Retinal pigment epithelial cell (primary cell): ENCODE measurements at regions not wholly inside any gene's neighbourhood (a gene's known extent, or its start where the extent isn't known, plus 50 kb on each side); places are given as distances from the start of the nearest gene placed in this dataset.

Experiments used
- DNase-seq: peaks from one replicate; pipeline ENCODE4 v3.0.0-alpha.2; 2010; ENCODE audit warnings: low read depth
- H3K4me3 ChIP-seq: 2 replicates; pipeline ENCODE4 v1.5.1; 2011; ENCODE audit warnings: mild to moderate bottlenecking, low read length, control low read depth, moderate library complexity
- TF ChIP-seq, protein P1 (sequence below): conservative IDR thresholded peaks from 2 replicates; pipeline ENCODE4 v1.5.1; 2011; ENCODE audit warnings: low read depth, low read length, control low read depth, inconsistent platforms

DNA sequence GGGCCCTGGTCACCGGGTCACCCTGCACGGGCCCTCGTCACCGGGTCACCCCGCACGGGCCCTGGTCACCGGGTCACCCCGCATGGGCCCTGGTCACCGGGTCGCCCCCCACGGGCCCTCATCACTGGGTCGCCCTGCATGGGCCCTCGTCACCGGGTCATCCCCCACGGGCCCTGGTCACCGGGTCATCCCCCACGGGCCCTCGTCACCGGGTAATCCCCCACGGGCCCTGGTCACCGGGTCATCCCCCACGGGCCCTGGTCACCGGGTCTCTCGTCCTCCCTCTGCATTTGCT is 77.6 kb downstream of the RIPK4 start:
- TF ChIP-seq, protein P1, sequence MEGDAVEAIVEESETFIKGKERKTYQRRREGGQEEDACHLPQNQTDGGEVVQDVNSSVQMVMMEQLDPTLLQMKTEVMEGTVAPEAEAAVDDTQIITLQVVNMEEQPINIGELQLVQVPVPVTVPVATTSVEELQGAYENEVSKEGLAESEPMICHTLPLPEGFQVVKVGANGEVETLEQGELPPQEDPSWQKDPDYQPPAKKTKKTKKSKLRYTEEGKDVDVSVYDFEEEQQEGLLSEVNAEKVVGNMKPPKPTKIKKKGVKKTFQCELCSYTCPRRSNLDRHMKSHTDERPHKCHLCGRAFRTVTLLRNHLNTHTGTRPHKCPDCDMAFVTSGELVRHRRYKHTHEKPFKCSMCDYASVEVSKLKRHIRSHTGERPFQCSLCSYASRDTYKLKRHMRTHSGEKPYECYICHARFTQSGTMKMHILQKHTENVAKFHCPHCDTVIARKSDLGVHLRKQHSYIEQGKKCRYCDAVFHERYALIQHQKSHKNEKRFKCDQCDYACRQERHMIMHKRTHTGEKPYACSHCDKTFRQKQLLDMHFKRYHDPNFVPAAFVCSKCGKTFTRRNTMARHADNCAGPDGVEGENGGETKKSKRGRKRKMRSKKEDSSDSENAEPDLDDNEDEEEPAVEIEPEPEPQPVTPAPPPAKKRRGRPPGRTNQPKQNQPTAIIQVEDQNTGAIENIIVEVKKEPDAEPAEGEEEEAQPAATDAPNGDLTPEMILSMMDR: no peak
- H3K4me3 ChIP-seq: no peak overlapping the region
- no peak for DNase-seq

DNA sequence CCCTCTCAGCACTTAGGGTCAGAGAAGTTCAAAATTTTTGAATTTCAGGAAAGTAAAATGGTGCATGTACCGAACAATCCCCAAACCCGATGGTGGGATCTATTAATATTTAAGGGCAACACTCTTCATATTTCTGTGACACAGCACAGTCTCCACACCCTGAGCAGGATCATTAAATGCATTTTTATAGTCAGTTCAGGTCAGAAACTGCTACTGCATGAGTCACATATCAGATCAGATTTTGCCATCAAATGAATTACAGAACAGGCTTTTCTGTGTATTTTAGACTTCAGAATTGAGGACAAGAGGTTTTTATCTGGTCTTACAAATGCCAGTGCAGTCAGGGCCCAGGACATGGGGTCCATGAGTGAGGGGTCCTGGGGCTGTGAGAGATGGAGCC is 79.2 kb downstream of the RIPK4 start:
- H3K4me3 ChIP-seq: no peak overlapping the region
- TF ChIP-seq, protein P1: no peak
- no peak for DNase-seq

DNA sequence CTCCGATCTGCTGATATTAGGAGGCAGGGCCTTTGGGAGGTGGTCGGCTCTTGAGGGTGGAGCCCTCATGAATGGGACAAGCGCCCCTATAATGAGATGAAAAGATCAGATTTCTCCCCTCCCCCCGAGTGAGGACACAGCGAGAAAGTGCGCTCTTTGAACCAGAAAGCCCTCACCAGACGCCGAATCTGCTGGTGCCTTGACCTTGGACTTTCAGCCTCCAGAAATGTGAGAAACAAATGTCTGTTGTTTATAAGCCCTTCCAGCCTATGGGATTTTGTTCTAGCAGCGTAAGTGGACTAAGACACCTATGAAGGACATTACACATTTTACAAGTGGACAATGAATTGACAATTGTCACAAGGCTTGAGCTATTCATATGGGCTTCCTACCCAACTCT is 80.2 kb downstream of the RIPK4 start:
- no peak overlapping the region for H3K4me3 ChIP-seq
- TF ChIP-seq, protein P1: no peak
- DNase-seq: no peak

DNA sequence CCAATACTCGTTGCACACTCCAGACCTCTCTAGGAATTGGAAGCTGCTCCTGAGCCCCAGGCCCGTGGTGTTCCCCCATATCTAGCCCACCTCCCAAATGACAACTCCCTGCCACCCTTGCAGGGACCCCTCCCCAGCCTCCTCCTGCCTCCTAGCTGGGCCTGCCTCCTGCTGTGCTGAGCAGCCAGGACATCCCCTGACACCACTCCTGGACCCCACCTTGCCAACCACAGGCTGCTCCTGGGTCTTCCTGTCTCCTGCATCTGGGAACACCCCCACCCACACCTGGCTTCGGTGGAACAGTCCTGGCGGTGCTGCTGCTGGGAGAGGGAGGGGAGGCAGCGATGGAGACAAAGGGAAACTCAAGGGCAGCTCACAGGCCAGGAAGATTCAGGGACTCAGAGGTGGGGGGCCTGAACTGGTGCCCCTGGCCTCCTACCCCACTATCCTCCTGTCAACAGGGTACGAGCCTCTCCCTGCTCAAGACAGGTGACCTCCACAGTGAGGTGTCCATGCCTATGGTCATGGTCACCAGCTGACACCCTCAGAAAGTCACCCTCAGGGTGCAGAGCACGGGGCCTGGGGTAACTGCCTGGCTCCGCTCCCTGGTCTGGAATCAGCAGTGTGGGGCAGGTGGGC is 81.2 kb downstream of the RIPK4 start:
- DNase-seq: no peak
- TF ChIP-seq, protein P1: no peak

DNA sequence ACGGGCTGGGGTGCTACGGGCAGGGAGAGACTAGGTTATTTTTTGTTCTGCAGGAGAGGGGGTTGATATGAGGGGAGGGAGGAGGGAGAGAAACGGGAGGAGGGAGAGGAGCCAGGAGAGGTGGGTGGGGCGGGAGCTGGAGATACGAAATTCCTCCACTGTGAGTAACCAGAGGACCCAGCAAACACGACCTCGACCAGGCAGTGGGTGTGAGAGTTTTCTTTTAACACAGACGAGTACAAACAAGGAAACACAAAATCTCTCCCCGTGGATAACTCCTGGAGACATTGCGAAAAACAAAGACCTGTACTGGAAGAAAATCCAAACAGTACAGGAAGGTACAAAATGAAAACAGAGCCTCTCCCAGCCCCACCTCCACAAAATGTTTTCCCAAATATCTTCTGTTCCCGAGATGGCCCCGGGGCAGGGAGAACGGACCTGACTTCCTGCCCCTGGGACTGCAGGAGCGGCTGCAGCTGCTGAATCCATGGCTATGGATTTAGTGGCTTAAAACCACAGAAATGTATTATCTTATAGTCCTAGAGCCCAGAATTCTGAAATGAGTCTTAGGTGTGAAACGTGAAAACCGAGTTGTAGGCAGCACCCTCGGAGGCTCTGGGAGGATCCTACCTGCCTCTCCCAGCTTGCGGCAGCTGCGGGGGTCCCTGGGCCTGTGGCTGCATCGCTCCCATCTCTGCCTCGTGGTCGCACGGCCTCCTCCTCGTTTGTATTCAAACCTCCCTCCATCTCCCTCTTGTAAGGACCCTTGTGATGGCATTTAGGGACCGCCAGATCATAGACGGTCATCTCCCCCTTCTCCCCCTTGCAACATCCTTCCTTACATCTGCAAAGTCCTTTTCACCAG is 82.2 kb downstream of the RIPK4 start:
- TF ChIP-seq, protein P1: no peak
- no peak for DNase-seq
- no peak overlapping the region for H3K4me3 ChIP-seq

More for the DNA sequence above, 81.2 kb downstream of the RIPK4 start:
- H3K4me3 ChIP-seq: no peak overlapping the region

DNA sequence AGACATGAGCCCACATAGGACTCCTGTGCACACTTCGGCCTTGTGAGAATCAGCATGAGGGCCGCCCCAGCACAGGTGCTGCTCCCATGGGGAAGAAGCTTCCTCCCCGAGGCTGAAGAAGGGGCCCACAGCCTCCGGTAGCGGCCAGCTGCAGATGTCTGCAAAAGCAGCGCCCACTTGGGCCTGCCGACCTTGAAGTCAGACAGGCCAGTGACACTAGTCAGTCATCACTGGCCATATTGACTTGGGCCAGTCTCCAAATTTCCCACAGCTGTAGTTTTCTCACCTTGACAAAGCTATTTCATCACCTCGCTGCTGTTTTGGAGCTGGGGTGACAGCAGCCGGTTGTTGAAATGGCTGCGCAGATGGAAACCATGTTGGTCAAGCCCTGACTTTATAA is 83.0 kb downstream of the RIPK4 start:
- DNase-seq: no peak
- TF ChIP-seq, protein P1: no peak
- no peak overlapping the region for H3K4me3 ChIP-seq

DNA sequence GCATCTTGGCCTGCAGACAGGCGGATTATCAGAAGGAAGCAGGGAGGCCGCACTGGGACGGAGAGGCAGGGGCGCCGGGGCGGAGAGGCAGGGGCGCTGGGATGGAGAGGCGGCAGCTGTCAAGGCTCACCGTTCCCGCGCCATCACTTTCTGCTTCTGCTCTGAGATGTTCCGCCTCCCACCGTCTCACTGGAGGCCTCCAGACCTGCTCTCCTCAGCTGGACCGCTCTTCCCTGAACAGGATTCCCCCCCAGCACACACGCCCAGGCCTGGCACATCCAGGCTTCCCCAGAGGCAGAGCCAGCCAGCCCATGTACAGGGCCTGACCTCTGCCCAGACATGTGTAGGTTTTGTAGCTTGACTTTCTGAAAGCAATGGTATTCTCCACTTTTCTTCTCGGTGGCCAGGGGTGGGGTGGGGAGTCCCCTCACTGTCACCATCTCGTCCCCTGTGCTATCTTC is 84.1 kb downstream of the RIPK4 start:
- H3K4me3 ChIP-seq: no peak overlapping the region
- TF ChIP-seq, protein P1: no peak
- DNase-seq: no peak
